ENCODE measurements at regions not wholly inside any gene's neighbourhood (a gene's known extent, or its start where the extent isn't known, plus 50 kb on each side); places are given as distances from the start of the nearest gene placed in this dataset.

- Histone ChIP-seq H3K27ac (ENCODE audit: poor library complexity, severe bottlenecking) (no peak overlapping the region), H3K27me3 (ENCODE audit: insufficient read depth, poor library complexity, severe bottlenecking) (no peaks in the 10 kb centered on the region), H3K4me3 (ENCODE audit: severe bottlenecking) (no peak overlapping the region), H3K36me3 (ENCODE audit: low read depth) (no peaks in the 10 kb centered on the region), H3K9me3 (ENCODE audit: severe bottlenecking) (no peaks in the 10 kb centered on the region), H3K4me1 (ENCODE audit: insufficient read depth, poor library complexity, severe bottlenecking) (peaks cover 3% of the 10 kb centered on the region)
- TF ChIP-seq CTCF (IDR thresholded peaks at IDR 0.05; ENCODE audit: poor library complexity, severe bottlenecking) = no peak
- no peak for ATAC-seq (ENCODE audit: low read depth)
- no peak for DNase-seq (ENCODE audit: low spot score)
Measured at GRCh38 chr2:64311191-64311910, 142.6 kb upstream of the LGALSL start.

- H3K9me3 ChIP-seq (ENCODE audit: severe bottlenecking) = no peaks in the 10 kb centered on the region
Measured at GRCh38 chr2:64311948-64312621, 141.9 kb upstream of the LGALSL start.

GRCh38 chr2:64312622-64313397 lies 141.2 kb upstream of the LGALSL start:
- Histone ChIP-seq H3K4me3 (ENCODE audit: severe bottlenecking) (no peak overlapping the region), H3K27ac (ENCODE audit: poor library complexity, severe bottlenecking) (no peak overlapping the region), H3K27me3 (ENCODE audit: insufficient read depth, poor library complexity, severe bottlenecking) (no peaks in the 10 kb centered on the region), H3K4me1 (ENCODE audit: insufficient read depth, poor library complexity, severe bottlenecking) (peaks cover 3% of the 10 kb centered on the region), H3K9me3 (ENCODE audit: severe bottlenecking) (no peaks in the 10 kb centered on the region), H3K36me3 (ENCODE audit: low read depth) (no peaks in the 10 kb centered on the region)
- TF ChIP-seq CTCF (IDR thresholded peaks at IDR 0.05; ENCODE audit: poor library complexity, severe bottlenecking) = peak; percentile 34
- DNase-seq (ENCODE audit: low spot score) (no peak), ATAC-seq (ENCODE audit: low read depth) (no peak)

More at GRCh38 chr2:64311948-64312621, 141.9 kb upstream of the LGALSL start:
- ATAC-seq (ENCODE audit: low read depth) (peak; percentile 92), DNase-seq (ENCODE audit: low spot score) (peak; percentile 75)
- Histone ChIP-seq H3K27me3 (ENCODE audit: insufficient read depth, poor library complexity, severe bottlenecking) (no peaks in the 10 kb centered on the region), H3K36me3 (ENCODE audit: low read depth) (no peaks in the 10 kb centered on the region), H3K27ac (ENCODE audit: poor library complexity, severe bottlenecking) (no peak overlapping the region), H3K4me1 (ENCODE audit: insufficient read depth, poor library complexity, severe bottlenecking) (peaks cover 3% of the 10 kb centered on the region), H3K4me3 (ENCODE audit: severe bottlenecking) (no peak overlapping the region)
- TF ChIP-seq CTCF (IDR thresholded peaks at IDR 0.05; ENCODE audit: poor library complexity, severe bottlenecking) = peak; percentile 62

- H3K27ac ChIP-seq (ENCODE audit: poor library complexity, severe bottlenecking) = no peak overlapping the region
- DNase-seq (ENCODE audit: low spot score) = no peak
Measured at GRCh38 chr2:64313398-64313723, 140.6 kb upstream of the LGALSL start.

More at GRCh38 chr2:64313398-64313723, 140.6 kb upstream of the LGALSL start:
- Histone ChIP-seq H3K9me3 (ENCODE audit: severe bottlenecking) (no peaks in the 10 kb centered on the region), H3K4me3 (ENCODE audit: severe bottlenecking) (no peak overlapping the region), H3K36me3 (ENCODE audit: low read depth) (no peaks in the 10 kb centered on the region), H3K4me1 (ENCODE audit: insufficient read depth, poor library complexity, severe bottlenecking) (peaks cover 3% of the 10 kb centered on the region), H3K27me3 (ENCODE audit: insufficient read depth, poor library complexity, severe bottlenecking) (no peaks in the 10 kb centered on the region)
- no peak for ATAC-seq (ENCODE audit: low read depth)
- no peak for TF ChIP-seq CTCF (IDR thresholded peaks at IDR 0.05; ENCODE audit: poor library complexity, severe bottlenecking)
